HG03432 (cell line): ENCODE measurements at regions not wholly inside any gene's neighbourhood (a gene's known extent, or its start where the extent isn't known, plus 50 kb on each side); places are given as distances from the start of the nearest gene placed in this dataset.
"Not testable (repeated sequence)": the region's sequence is repeated elsewhere in the genome, so short reads cannot be mapped to it uniquely, and the experiment has no call there.

ENCODE experiments used
- ATAC-seq: cut with Tn5 transposase; IDR thresholded peaks from one replicate; pipeline ENCODE4 v1.9.1; 2021; ENCODE audit warnings: mild to moderate bottlenecking, moderate library complexity; ENCODE audit not compliant: unreplicated experiment

- ATAC-seq: no peak
Observed at GRCh38 chr1:55814967-55815366, 599.8 kb upstream of the USP24 start.

DNA sequence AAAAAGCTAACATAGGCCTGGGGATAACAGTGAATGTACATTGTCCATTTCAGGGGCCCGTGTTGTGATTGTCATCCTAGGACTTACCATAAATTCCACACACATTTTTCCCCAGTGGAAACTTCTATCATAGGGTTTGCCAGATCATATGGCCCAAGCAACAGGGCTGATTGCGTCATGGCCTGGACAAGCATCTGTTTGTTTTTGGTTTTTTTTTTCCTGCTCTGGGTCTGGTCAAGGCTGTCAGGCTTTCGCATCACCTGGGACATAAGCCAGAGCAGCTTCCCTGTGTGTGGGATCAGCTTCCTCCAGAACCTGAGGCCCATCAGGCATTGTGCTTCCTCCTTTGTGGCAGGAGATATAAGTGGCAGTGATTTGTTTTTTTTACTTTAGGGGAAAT lies 598.5 kb upstream of the USP24 start:
- ATAC-seq: no peak

DNA sequence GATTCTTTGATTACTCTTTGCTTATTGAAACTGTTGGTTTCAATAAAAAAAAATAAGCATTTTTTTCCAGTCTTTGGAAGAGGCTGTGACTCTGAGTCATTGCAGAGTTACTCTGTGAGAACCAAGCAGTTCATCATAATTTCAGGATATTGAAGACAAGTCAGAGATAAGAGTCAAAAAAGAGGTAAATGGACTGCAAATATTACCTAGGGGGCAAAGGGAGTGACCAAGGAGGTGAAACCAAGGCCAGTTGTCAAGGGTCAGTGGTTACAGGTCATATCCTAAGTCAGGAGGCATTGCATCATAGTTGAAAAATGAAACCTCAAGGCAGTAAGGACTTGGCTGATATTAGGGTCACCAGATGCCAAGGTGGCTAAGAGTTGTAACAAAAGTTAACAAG lies 597.1 kb upstream of the USP24 start:
- no peak for ATAC-seq

GRCh38 chr1:55808263-55808662 lies 593.1 kb upstream of the USP24 start:
- ATAC-seq: no peak

DNA sequence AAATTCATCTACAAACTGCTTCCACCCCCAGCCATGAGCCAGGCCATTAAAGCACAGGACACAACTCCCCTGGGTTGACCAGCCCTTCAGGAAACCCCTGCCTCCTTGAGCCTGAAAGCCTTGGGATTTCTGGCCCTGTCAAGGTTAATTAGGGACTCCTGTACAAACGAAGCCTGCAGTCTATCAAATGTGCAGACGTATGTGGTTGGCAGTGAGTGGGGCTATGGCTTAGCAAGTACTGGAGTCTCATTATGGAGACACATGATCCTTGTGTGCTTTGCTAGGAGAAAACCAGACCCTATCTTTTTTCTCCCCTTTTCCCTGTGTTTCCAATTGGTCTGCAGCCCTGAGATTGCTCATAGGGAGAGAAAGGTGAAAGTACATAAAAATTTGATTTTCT lies 588.3 kb upstream of the USP24 start:
- ATAC-seq: no peak

GRCh38 chr1:55801481-55801880 lies 586.3 kb upstream of the USP24 start:
- no peak for ATAC-seq

DNA sequence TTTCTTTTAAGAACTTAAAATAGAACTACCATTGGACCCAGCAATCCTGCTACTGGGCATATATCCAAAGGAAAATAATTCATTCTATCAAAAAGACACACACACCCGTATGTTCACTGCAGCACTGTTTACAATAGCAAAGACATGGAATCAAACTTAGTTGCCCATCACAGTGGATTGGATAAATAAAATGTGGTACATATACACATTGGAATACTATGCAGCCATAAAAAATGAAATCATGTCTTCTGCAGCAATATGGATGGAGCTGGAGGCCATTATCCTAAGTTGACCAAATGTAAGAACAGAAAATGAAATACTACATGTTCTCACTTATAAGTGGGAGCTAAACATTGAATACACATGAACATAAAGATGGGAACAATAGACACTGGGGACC lies 585.3 kb upstream of the USP24 start:
- no peak for ATAC-seq

- no peak for ATAC-seq
Observed at GRCh38 chr1:55793856-55794255, 578.7 kb upstream of the USP24 start.

DNA sequence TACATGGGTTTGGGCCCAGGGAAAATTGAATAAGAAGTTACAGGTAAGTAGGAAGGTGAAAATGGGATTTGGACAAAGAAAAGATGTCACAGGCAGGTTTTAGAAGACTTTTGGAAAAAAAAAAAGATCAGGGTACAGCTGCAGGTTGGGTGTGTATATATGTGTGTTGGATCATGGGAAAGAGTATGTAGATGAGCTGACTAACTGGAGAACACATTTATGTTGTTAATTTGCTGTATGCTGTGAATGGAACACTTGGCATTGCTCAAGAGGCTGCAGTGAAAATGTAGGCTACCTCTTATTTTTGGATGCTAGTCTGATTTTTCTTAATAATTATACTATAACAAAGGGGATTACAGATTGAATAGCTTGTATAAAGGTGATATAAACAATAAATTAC lies 577.7 kb upstream of the USP24 start:
- ATAC-seq: no peak

DNA sequence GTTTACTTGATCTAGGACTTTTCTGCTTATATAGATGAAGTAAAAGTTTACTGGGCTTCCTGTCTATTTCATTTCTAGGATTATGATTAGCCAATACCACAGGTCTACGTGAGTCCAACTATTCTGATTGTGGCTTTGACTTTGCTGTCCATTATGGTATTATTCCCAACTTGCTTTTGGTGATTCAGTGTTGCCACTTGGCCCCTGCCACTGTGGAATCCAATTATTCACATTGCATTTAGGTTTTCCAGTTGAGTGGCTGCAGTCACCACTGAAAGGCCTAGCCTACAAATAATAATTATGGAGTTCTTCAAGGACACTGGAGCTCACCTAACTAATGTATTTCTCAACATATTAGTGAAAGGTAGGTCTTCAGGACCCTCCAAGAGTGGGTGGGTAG lies 574.3 kb upstream of the USP24 start:
- ATAC-seq: no peak

DNA sequence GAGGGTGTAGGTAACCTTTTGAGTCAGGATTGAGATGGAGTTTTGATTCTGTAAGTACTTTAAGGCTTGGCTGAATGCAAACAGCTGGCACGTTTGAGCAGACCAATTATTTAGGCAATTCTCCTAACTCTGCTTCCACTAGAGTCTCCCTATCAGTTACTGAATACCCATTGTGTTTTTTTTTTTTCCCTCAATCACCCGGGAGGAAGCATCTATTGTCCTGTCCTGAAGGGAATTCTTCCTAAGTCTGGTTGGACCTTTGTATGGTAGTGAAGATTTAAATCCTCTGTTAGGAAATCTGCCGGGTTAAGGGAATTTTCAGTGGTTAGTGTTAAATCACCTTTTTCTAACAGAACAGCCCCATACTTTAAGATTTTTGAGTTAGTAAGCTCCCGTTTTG lies 571.2 kb upstream of the USP24 start:
- no peak for ATAC-seq

DNA sequence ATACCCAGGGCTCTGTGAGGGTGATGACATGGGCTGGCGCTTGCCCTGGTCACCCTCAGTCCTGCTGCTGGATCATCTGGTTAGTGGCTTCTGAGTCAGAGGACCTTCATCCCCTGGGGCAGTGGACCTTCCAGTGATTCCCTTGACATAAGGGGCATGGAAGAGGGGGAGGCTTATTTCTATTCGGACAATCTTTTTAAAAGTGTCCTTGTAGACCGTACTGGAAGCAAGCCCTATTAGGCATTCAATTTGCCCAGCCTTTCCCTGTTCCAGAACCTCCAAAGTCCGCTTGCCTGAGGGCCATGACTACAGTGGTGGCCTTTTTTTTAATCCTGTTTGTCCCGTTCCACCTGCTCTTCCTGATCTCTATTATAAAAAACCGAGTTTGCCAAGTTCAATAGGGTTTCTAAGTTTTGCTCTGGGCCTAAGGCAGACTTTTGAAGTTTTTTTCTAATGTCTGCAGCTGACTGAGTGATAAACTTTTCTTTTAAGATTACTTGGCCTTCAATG lies 569.8 kb upstream of the USP24 start:
- not testable (repeated sequence) for ATAC-seq

- no peak for ATAC-seq
Observed at GRCh38 chr1:55781944-55782482, 566.8 kb upstream of the USP24 start.

GRCh38 chr1:55781003-55781402 lies 565.8 kb upstream of the USP24 start:
- no peak for ATAC-seq

DNA sequence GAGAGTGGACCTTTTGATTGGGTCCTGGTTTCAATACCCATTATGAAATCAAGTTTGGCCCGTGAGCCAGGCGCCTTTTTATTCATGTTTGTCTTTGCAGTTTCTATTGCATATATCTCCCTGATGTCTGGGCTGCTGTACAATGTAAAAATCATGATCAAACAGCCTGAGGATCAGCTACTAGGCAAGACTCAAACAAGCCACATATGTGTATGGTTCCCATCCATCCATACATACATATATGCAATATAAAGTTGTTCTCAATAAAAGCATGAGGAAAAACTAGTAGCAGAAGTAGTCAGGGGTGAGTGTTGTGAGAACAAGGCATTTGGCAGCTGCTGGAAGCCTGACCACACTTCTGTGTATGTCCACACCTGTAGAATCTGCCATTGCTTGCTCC lies 562.4 kb upstream of the USP24 start:
- ATAC-seq: no peak

GRCh38 chr1:55775007-55775406 lies 559.8 kb upstream of the USP24 start:
- ATAC-seq: no peak

DNA sequence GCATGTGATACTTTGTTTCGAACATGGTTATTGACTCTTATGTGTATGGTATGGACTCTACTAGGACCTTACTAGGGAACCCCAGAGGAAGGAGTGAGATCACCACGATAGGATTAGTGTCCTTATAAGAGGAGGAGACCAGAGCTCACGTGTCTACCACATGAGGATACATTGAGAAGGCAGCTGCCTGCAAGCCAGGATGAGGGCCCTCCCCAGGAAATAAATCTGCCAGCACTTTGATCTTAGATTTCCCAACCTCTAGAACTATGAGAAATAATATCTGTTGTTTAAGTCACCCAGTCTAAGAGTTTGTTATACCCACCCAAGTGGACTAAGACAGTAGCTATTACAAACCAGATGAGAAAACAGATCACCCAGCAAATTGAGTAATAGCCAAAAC lies 559.3 kb upstream of the USP24 start:
- no peak for ATAC-seq

DNA sequence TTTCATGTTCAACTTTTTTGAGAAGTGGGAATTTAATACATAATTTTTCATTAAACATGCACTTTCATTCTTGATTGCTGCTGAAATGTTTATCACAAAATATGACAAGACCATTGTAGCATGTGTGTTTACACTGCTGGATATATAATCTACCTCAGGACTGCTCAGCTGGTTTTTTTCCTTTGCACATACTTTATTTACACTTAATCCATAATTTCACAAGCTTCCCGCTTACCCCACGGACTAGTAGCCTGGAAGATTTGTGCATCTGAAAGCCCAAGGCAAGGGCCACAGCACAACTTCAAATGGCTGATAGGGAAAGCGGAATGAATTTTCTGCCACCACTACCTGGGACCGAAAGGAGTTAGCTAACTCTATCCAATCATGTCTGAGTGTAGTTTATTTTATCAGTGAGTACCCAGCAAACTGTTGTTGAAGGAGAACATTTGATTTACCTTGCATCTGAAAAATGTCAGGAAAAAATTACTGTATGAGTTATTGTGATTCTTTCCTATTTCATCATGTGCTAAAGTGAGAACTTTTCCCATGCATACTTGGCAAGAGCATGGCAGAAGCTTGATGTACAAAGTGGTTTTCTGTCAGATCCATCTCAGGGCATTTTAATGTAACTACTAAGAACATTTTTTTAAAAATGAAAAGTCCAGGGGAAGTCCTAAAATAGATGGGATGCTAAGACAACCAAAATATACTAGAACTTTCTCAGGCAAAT lies 558.2 kb upstream of the USP24 start:
- no peak for ATAC-seq

DNA sequence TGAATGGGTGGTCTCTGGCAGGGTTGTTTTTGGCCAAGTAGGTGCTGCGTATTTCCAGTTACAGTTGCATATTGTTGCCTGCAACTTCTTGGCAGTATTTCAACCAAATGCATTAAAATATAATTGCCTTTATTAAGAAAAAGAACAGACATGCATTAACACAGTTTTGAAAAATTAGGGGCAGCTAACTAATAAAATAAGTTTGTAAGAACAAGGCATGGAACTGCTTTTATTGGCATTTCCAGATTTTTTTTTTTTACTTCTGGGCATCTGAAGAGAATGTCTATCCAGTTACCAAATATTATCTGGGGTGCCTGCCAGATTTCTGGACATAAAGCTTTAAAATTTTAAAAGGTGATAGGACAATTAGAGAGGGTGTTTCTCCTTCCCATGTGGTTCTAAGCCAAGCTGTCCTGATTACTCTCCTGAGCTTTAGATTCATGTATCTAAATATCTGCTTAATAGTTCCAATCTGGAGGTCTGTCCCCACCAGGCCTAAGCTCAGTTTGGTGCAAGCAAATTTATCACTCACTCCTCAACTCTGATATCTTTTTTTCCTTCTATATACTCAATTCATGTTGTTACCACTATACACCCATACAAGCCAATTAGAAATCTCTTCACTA lies 553.3 kb upstream of the USP24 start:
- no peak for ATAC-seq

DNA sequence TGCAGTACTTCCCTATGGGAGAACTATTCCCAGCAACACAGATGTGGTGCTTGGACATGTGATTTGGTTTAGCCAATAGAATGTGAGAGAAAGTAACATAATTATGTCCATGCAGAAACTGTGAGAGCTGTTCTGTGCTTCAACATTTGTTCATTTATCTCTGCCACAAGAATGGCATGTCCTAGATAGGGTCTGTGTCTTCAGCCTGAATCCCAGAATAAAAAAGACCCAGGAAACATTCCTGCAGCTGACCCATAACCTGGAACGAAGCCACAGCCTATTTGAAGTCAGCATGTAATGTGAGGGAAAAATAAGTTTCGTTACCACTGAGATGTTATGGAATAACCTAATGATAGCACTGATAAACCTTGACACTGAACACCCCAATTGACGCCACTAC lies 552.0 kb upstream of the USP24 start:
- ATAC-seq: no peak

DNA sequence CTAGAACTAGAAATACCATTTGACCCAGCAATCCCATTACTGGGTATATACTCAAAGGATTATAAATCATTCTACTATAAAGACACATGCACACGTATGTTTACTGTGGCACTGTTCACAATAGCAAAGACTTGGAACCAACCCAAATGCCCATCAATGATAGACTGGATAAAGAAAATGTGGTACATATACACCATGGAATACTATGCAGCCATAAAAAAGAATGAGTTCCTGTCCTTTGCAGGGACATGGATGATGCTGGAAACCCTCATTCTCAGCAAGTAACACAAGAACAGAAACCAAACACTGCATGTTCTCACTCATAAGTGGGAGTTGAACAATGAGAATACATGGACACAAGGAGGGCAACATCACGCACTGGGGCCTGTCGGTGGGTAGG lies 550.3 kb upstream of the USP24 start:
- not testable (repeated sequence) for ATAC-seq

- ATAC-seq: no peak
Observed at GRCh38 chr1:55751776-55752175, 536.6 kb upstream of the USP24 start.
